WI38 (cell line): ENCODE measurements at regions not wholly inside any gene's neighbourhood (a gene's known extent, or its start where the extent isn't known, plus 50 kb on each side); places are given as distances from the start of the nearest gene placed in this dataset.

Source experiments
- H3K4me3 ChIP-seq: 2 replicates; pipeline ENCODE4 v1.5.1; 2011; ENCODE audit warnings: low read depth, mild to moderate bottlenecking, control low read depth, low read length
- TF ChIP-seq, protein P1 (sequence below): IDR thresholded peaks from 2 replicates; pipeline ENCODE4 v1.5.1; 2012; ENCODE audit warnings: low read depth, mild to moderate bottlenecking, control low read depth, low read length

DNA sequence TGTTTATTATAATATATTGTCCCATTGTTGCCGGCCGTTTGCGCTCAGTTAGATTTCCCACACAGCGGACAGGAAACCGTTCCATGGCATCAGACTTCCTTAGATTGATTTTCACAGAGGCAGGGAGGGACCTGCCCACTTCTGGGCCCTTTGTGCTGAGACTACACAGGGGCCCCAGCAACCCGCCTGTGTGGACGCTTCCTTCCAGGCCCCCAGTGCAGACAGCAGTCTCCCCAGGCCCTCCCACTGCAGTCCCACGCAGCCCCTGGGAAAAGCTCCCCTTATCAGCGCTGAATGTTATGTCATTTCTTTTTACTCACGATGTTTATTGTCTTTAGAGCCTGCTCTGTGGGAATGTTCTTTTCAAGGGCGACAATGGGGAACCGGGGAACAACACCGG lies 351.7 kb upstream of the ARGLU1 start:
- H3K4me3 ChIP-seq: no peak overlapping the region
- TF ChIP-seq, protein P1, sequence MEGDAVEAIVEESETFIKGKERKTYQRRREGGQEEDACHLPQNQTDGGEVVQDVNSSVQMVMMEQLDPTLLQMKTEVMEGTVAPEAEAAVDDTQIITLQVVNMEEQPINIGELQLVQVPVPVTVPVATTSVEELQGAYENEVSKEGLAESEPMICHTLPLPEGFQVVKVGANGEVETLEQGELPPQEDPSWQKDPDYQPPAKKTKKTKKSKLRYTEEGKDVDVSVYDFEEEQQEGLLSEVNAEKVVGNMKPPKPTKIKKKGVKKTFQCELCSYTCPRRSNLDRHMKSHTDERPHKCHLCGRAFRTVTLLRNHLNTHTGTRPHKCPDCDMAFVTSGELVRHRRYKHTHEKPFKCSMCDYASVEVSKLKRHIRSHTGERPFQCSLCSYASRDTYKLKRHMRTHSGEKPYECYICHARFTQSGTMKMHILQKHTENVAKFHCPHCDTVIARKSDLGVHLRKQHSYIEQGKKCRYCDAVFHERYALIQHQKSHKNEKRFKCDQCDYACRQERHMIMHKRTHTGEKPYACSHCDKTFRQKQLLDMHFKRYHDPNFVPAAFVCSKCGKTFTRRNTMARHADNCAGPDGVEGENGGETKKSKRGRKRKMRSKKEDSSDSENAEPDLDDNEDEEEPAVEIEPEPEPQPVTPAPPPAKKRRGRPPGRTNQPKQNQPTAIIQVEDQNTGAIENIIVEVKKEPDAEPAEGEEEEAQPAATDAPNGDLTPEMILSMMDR: no peak

DNA sequence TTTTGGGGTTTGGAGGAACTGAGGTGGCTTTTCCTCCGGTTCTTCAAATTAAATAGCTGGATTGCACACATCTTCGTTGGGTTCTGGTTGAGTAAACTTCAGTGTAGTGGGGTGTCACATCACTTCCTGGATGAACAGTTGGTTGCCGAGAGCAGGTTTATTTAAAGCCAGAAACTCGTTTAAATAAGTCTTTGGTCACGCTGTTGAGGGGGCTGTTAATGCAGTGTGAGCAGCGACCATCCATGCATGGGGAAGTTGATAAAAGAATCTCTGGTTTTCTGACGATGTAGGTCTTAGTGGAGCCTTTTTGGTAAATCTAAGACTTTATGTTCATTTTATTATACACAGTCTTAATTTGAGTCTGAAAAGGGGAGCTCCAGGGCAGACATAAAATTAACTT lies 351.2 kb upstream of the ARGLU1 start:
- no peak overlapping the region for H3K4me3 ChIP-seq
- TF ChIP-seq, protein P1: no peak

DNA sequence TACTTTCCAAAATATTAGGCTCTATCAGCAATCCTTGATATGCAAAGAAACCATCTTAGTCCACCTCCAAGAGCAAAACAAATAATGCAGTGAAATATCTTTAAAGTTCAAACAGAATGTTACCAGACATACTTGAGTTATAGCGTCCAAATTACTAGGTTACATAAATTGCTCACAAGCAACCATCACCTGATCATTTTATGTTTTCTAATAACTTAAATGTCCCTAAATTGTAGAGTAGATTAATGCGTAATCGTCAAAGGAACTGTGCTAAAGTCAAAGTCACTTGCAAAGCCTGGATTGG lies 350.6 kb upstream of the ARGLU1 start:
- no peak overlapping the region for H3K4me3 ChIP-seq
- TF ChIP-seq, protein P1: no peak

DNA sequence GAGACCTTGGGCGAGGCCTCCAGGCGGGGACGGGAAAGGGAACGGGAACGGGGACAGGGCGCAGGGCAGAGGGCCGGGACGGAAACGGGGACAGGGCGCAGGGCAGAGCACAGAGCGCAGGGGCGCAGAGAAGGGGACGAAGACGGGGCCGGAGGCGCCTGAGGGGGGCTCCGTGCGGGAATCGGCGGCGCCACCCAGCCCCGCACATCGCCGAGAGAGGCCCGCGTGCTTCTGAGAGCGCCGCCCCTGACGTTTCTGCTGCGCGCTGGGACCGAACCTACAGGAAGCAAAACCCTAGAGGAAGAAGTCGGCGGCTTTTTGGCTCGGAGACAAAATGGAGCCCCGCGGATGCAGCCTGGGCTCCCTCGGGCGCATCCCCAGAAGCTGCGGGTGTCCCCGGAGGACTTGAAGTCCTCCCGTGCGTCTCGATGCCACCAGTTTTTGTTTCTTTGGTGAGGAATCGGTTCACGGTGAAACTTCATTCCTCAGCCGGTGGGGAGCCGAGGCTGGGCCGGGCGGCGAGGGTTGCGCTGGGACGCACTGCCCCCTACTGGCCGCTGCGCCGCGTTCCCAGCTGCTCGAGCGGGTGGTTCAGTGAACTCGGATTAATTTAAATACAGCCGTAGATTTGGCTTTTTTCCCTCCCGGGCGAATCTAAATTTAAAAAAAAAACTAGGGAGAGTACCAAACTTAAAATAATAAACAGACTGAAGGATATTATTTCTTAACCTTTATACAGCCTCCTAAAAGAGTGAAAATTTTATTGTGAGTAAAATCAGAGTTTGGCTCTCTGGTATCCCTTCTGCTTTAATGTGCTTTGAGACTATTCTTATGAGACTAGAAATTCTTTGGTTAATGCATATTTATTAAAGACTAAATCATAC lies 350.0 kb upstream of the ARGLU1 start:
- H3K4me3 ChIP-seq: peak overlapping the region; percentile 65
- TF ChIP-seq, protein P1: peak; percentile 88

DNA sequence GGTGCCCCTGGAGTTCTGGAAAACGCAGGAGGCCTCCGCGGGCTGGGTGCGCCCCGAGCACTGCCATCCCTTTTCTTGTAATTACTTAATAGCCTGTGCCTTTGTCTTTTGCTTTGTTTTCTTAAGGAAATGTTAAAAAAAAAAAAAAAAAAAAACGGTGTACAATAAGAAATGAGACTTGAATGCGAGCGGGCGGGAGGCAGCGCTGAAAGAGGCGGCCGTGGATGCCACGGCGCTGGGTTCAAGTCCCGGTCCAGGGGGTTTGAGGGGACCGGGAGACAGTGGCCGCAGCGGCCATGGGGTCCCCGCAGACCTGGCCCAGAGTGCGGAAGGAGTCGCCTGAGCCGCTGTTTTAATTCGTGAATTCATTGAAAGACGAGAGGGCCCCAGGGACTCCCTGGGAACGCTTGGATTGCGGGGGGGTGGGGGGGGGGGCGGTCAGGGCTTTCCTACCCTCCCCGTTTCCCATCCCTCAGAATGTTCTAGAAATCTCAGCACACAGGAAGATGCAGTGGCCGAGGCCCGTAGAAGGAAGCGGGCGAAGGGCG lies 349.2 kb upstream of the ARGLU1 start:
- H3K4me3 ChIP-seq: no peak overlapping the region
- TF ChIP-seq, protein P1: no peak

DNA sequence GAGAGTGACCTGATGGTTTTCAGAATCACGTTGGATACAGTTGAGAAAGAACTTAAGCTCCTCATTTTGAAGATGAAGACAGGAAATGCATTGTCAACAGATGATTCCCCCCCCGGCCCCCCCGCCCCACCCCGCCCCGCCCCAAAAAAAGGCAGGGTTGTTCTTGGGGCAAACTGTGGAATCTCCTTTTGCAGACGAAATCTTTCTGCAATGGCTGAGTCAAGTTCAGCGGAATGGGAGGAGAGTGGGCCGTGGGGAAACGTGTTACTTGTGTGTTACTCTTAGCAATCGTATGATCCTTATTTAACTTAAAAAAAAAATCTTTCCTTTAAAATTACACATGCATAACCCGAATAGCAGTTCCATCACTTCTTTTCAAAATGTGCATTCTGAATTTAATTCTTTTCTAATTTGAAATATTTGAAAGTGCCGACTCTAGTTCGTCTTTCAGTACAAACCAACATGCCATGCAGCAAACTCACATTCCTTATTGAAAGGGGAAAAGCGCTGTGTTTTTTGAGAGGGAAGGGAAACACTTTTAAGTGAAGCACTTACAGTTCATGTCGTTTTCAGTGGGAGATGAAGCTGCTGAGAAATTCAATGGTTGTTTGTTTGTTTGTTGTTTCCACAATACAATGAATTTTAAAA lies 348.5 kb upstream of the ARGLU1 start:
- H3K4me3 ChIP-seq: no peak overlapping the region
- TF ChIP-seq, protein P1: no peak

DNA sequence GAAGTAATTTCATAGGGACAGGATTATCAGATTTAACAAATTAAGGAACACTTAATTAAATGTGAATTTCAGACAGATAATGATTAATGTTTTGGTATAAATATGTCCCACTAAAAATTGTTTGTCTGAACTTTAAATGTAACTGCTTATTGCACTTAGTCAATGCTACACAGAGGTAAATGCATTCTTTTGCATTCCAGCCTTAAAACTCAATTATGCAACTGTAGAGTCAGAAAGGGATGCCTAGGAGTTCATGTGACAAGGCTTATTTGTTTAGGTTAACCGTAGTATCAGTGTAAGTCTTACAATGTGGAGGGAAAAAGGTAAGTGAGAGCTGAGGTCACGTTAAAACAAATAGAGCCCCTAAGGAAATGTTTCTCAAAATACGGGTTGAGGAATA lies 347.2 kb upstream of the ARGLU1 start:
- TF ChIP-seq, protein P1: no peak

More for the DNA sequence above, 347.2 kb upstream of the ARGLU1 start:
- no peak overlapping the region for H3K4me3 ChIP-seq
